ENCODE measurements at regions not wholly inside any gene's neighbourhood (a gene's known extent, or its start where the extent isn't known, plus 50 kb on each side); places are given as distances from the start of the nearest gene placed in this dataset.

DNA sequence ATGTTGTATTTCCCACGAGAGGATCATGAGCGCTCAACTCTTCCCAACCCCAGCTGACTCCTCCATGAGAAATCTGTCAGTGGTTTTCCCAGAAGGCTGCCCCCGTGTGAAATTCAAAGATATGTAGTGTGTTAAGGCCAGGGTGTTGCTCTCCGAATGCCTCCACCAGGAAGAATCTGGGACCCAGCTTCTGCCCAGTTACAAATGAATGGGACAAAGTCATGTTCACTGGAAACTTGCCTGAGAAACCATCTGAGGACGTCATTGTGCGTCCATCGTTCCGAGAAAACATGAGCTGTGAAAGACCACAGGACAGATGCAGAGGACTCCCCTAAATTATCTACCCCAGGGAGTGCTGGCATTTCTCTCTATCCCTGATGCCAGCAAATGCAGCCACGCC is 86.0 kb downstream of the AIPL1 start:
- no peak for TF ChIP-seq POLR2A (IDR thresholded peaks at IDR 0.05; ENCODE audit: low read depth, low read length)
- no peak for TF ChIP-seq POLR2AphosphoS5 (IDR thresholded peaks at IDR 0.05; ENCODE audit: low read depth, low read length)
- TF ChIP-seq TAF1 (IDR thresholded peaks at IDR 0.05; ENCODE audit: borderline replicate concordance, low read depth, low read length), result no peak
